IMR-90 (cell line): ENCODE measurements at regions not wholly inside any gene's neighbourhood (a gene's known extent, or its start where the extent isn't known, plus 50 kb on each side); places are given as distances from the start of the nearest gene placed in this dataset.

Experiments used
- ATAC-seq: fragments of 200-7000 bp; cut with Tn5 transposase; 2 replicates; pipeline ENCODE4 v1.9.1; 2020; ENCODE audit warnings: low read depth, mild to moderate bottlenecking, moderate library complexity
- BruUV-seq: library from RNA; stranded (reverse); fragments of 400-500 nt; replicated peaks from 2 replicates; lab custom pipeline; 2021; lab: Mats Ljungman, UMichigan
- CTCF ChIA-PET: fragments of 300-600 bp; formaldehyde crosslinking; extraction: SDS; loops from one replicate; lab custom pipeline; 2021; ENCODE audit warnings: antibody characterized with exemption; lab: Yijun Ruan, JAX
- POLR2A ChIA-PET: fragments of 300-600 bp; sonication (Branson Sonifier 250); formaldehyde crosslinking; loops from one replicate; lab custom pipeline; 2022; ENCODE audit warnings: antibody characterized with exemption; ENCODE audit not compliant: unreplicated experiment; lab: Charles Lee
- DNase-seq: peaks from one replicate; pipeline ENCODE4 v3.0.0; 2013
- H2AFZ ChIP-seq: replicated peaks from 2 replicates; pipeline ENCODE3; 2013; ENCODE audit warnings: low read length, mild to moderate bottlenecking; ENCODE audit not compliant: poor library complexity
- H2AK5ac ChIP-seq: 2 replicates; pipeline ENCODE4 v1.6.1; 2013; ENCODE audit warnings: low read depth, low read length, inconsistent platforms
- H2AK9ac ChIP-seq: replicated peaks from 2 replicates; pipeline ENCODE3; 2013; ENCODE audit warnings: mild to moderate bottlenecking, low read depth, low read length, moderate library complexity; ENCODE audit not compliant: poor library complexity
- H2BK120ac ChIP-seq: 2 replicates; pipeline ENCODE4 v1.6.1; 2013; ENCODE audit warnings: low read depth, low read length, inconsistent platforms
- H2BK15ac ChIP-seq: 3 replicates; pipeline ENCODE4 v1.6.1; 2013; ENCODE audit warnings: low read depth, low read length, inconsistent platforms
- H2BK20ac ChIP-seq: 2 replicates; pipeline ENCODE4 v1.6.1; 2013; ENCODE audit warnings: low read depth, mild to moderate bottlenecking, inconsistent platforms, low read length, moderate library complexity
- H2BK5ac ChIP-seq: 2 replicates; pipeline ENCODE4 v1.6.1; 2013; ENCODE audit warnings: mild to moderate bottlenecking, low read depth, low read length, inconsistent platforms; ENCODE audit not compliant: poor library complexity, severe bottlenecking
- H3K14ac ChIP-seq: replicated peaks from 2 replicates; pipeline ENCODE4 v1.6.1; 2013; ENCODE audit warnings: low read depth, low read length, inconsistent platforms
- H3K18ac ChIP-seq: 2 replicates; pipeline ENCODE4 v1.6.1; 2013; ENCODE audit warnings: low read depth, low read length, control low read depth
- H3K23ac ChIP-seq: 2 replicates; pipeline ENCODE4 v1.6.1; 2013; ENCODE audit warnings: low read depth, low read length, inconsistent platforms
- H3K27ac ChIP-seq: 2 replicates; pipeline ENCODE4 v1.5.1; 2013; ENCODE audit warnings: mild to moderate bottlenecking, control low read depth, low read length; ENCODE audit not compliant: insufficient read depth
- H3K27me3 ChIP-seq: 2 replicates; pipeline ENCODE4 v1.6.1; 2013; ENCODE audit warnings: low read length; ENCODE audit not compliant: control insufficient read depth, insufficient read depth
- H3K36me3 ChIP-seq: 2 replicates; pipeline ENCODE4 v1.6.1; 2013; ENCODE audit warnings: low read length, mixed read lengths; ENCODE audit not compliant: control insufficient read depth, insufficient read depth
- H3K4ac ChIP-seq: 2 replicates; pipeline ENCODE4 v1.6.1; 2013; ENCODE audit warnings: low read depth, low read length, inconsistent platforms
- H3K4me1 ChIP-seq: 2 replicates; pipeline ENCODE4 v1.6.1; 2013; ENCODE audit warnings: low read length, mixed read lengths; ENCODE audit not compliant: control insufficient read depth, insufficient read depth
- H3K4me2 ChIP-seq: 2 replicates; pipeline ENCODE4 v1.6.1; 2013; ENCODE audit warnings: low read depth, mild to moderate bottlenecking, control low read depth, low read length, moderate library complexity
- H3K4me3 ChIP-seq: 2 replicates; pipeline ENCODE4 v1.5.1; 2013; ENCODE audit warnings: low read depth, mild to moderate bottlenecking, control low read depth, low read length, moderate library complexity; ENCODE audit not compliant: insufficient read depth
- H3K56ac ChIP-seq: 2 replicates; pipeline ENCODE4 v1.6.1; 2013; ENCODE audit warnings: low read length, inconsistent platforms; ENCODE audit not compliant: insufficient read depth; ENCODE audit errors: extremely low read depth
- H3K79me1 ChIP-seq, 2 experiments: 2 replicates each; pipeline ENCODE4 v1.6.1; 2013; ENCODE audit warnings: low read length in 2 of 2, inconsistent platforms in 1 of 2, low read depth in 1 of 2
- H3K9ac ChIP-seq: 2 replicates; pipeline ENCODE4 v1.6.1; 2013; ENCODE audit warnings: low read depth, low read length, control low read depth
- H3K9me1 ChIP-seq: 2 replicates; pipeline ENCODE4 v1.6.1; 2013; ENCODE audit warnings: low read length, inconsistent platforms; ENCODE audit not compliant: insufficient read depth
- H3K9me3 ChIP-seq: 2 replicates; pipeline ENCODE4 v1.6.1; 2013; ENCODE audit warnings: low read length; ENCODE audit not compliant: control insufficient read depth, insufficient read depth
- H4K20me1 ChIP-seq: 2 replicates; pipeline ENCODE4 v1.6.1; 2013; ENCODE audit warnings: low read length, inconsistent platforms; ENCODE audit not compliant: insufficient read depth
- H4K5ac ChIP-seq: 2 replicates; pipeline ENCODE4 v1.6.1; 2013; ENCODE audit warnings: mild to moderate bottlenecking, low read depth, low read length, control low read depth
- H4K8ac ChIP-seq, 2 experiments: 2 replicates each; pipeline ENCODE4 v1.6.1; 2013; ENCODE audit warnings: low read depth in 2 of 2, low read length in 2 of 2, control low read depth in 1 of 2, inconsistent platforms in 1 of 2
- H4K91ac ChIP-seq: 2 replicates; pipeline ENCODE4 v1.6.1; 2013; ENCODE audit warnings: low read depth, low read length, inconsistent platforms; ENCODE audit not compliant: insufficient read depth
- CEBPB ChIP-seq: IDR thresholded peaks from 2 replicates; pipeline ENCODE4 v1.6.1; 2012; ENCODE audit warnings: low read depth, low read length, improper control_type of control experiment
- CHD1 ChIP-seq: IDR thresholded peaks from 2 replicates; pipeline ENCODE4 v1.6.1; 2012; ENCODE audit warnings: low read depth, low read length, improper control_type of control experiment
- MXI1 ChIP-seq: IDR thresholded peaks from 2 replicates; pipeline ENCODE4 v1.6.1; 2012; ENCODE audit warnings: low read depth, mild to moderate bottlenecking, low read length, moderate library complexity, borderline replicate concordance
- NFE2L2 ChIP-seq: fragments of 150-350 bp; IDR thresholded peaks from 2 replicates; pipeline ENCODE4 v1.6.1; 2016; ENCODE audit warnings: low read depth, mild to moderate bottlenecking, low read length
- RAD21 ChIP-seq: IDR thresholded peaks from 2 replicates; pipeline ENCODE4 v1.6.1; 2012; ENCODE audit warnings: low read length, improper control_type of control experiment
- RCOR1 ChIP-seq: IDR thresholded peaks from 2 replicates; pipeline ENCODE4 v1.6.1; 2012; ENCODE audit warnings: mild to moderate bottlenecking, low read length, improper control_type of control experiment; ENCODE audit not compliant: insufficient replicate concordance
- RFX5 ChIP-seq: IDR thresholded peaks from 2 replicates; pipeline ENCODE4 v1.8.0; 2012; ENCODE audit warnings: low read depth, mild to moderate bottlenecking, low read length, moderate library complexity
- SMC3 ChIP-seq: fragments of 150-350 bp; IDR thresholded peaks from 2 replicates; pipeline ENCODE4 v1.6.1; 2016; ENCODE audit warnings: low read depth, mild to moderate bottlenecking, antibody characterized with exemption, low read length, moderate library complexity
- WGBS, 2 experiments: methylation state at CpG; one replicate each; pipeline versions ENCODE4 v1.1.5 to v1.1.7; 2013; ENCODE audit warnings: missing lambda C conversion rate in 2 of 2; ENCODE audit not compliant: insufficient read length in 1 of 2; ENCODE audit errors: extremely low coverage in 2 of 2; 5-methylcytosine and 5-hydroxymethylcytosine counted together
- dilution Hi-C: fragments of 300-500 bp; cut with HindIII; formaldehyde crosslinking; loops from one replicate; pipeline ENCODE4 v1.14.3; 2018; ENCODE audit warnings: low sequenced_read_pairs; ENCODE audit not compliant: unreplicated experiment
- in situ Hi-C: fragments of 300-500 bp; cut with MboI; formaldehyde crosslinking; loops from 3 replicates; pipeline ENCODE4 v1.14.3; 2019; ENCODE audit warnings: low sequenced_read_pairs, inconsistent platforms, mixed read lengths
- intact Hi-C: fragments of 100-400 bp; cut with micrococcal nuclease; formaldehyde crosslinking; loops from 2 replicates; pipeline ENCODE4 v1.10.0; 2022
- TF ChIP-seq, protein P1 (sequence below): fragments of 150-350 bp; IDR thresholded peaks from 2 replicates; pipeline ENCODE4 v1.6.1; 2016; ENCODE audit warnings: low read depth, mild to moderate bottlenecking, low read length, moderate library complexity, borderline replicate concordance

DNA sequence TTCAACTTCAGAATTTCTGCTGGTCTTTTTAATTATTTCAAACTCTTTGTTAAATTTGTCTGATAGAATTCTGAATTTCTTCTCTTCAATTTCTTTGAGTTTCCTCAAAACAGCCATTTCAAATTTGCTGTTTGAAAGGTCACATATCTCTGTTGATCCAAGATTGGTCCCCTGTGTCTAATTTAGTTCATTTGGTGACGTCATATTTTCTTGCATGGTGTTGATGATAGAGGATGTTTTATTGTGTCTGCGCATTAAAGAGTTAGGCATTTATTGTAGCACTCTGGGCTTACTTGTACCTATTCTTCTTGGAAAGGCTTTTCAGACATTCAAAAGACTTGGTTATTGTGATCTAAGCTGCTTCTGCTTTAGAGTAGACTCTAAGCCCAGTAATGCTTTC lies 698.4 kb upstream of the LRRTM1 start:
- H3K27ac ChIP-seq, result no peak overlapping the region
- POLR2A ChIA-PET, result no interaction called here
- ATAC-seq (no peak), DNase-seq (no peak)
- in situ Hi-C loops (no loop called here), intact Hi-C loops (no loop called here), dilution Hi-C loops (no loop called here)
- no peak overlapping the region for H2AK5ac ChIP-seq
- WGBS, 2 experiments, result no CpG with 5 or more reads among the region's 2 CpGs
- H3K9ac ChIP-seq, result no peak overlapping the region
- CTCF ChIA-PET, result no interaction called here
- H3K4ac ChIP-seq, result no peak overlapping the region
- H2BK20ac ChIP-seq, result no peak overlapping the region
- TF ChIP-seq CEBPB (no peak), NFE2L2 (no peak), RFX5 (no peak), SMC3 (no peak), CHD1 (no peak), MXI1 (no peak), RAD21 (no peak), RCOR1 (no peak)
- TF ChIP-seq, protein P1, sequence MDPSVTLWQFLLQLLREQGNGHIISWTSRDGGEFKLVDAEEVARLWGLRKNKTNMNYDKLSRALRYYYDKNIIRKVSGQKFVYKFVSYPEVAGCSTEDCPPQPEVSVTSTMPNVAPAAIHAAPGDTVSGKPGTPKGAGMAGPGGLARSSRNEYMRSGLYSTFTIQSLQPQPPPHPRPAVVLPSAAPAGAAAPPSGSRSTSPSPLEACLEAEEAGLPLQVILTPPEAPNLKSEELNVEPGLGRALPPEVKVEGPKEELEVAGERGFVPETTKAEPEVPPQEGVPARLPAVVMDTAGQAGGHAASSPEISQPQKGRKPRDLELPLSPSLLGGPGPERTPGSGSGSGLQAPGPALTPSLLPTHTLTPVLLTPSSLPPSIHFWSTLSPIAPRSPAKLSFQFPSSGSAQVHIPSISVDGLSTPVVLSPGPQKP, result no peak
- H3K4me1 ChIP-seq, result no peaks in the 10 kb centered on the region
- no peaks in the 10 kb centered on the region for H4K20me1 ChIP-seq
- no peak overlapping the region for H3K56ac ChIP-seq
- H3K23ac ChIP-seq, result no peak overlapping the region
- no peak overlapping the region for H3K18ac ChIP-seq
- no peak overlapping the region for H4K5ac ChIP-seq
- no peak overlapping the region for H2BK120ac ChIP-seq
- peaks cover 15% of the 10 kb centered on the region for H3K9me3 ChIP-seq
- H3K79me1 ChIP-seq, result no peaks in the 10 kb centered on the region
- H4K91ac ChIP-seq, result no peak overlapping the region
- no TSS peak for BruUV-seq
- no peak overlapping the region for H2BK5ac ChIP-seq
- no peak overlapping the region for H2AFZ ChIP-seq
- H3K36me3 ChIP-seq, result no peaks in the 10 kb centered on the region
- no peak overlapping the region for H3K4me3 ChIP-seq
- H3K9me1 ChIP-seq, result no peaks in the 10 kb centered on the region
- H3K14ac ChIP-seq, result no peak overlapping the region
- no peak overlapping the region for H4K8ac ChIP-seq
- no peaks in the 10 kb centered on the region for H3K27me3 ChIP-seq
- no peak overlapping the region for H2BK15ac ChIP-seq
- H3K4me2 ChIP-seq, result no peak overlapping the region
- H2AK9ac ChIP-seq, result no peak overlapping the region
